GM19043 (cell line): ENCODE measurements at regions not wholly inside any gene's neighbourhood (a gene's known extent, or its start where the extent isn't known, plus 50 kb on each side); places are given as distances from the start of the nearest gene placed in this dataset.

Experiments used
- ATAC-seq: cut with Tn5 transposase; IDR thresholded peaks from one replicate; pipeline ENCODE4 v1.9.1; 2021; ENCODE audit warnings: low read depth; ENCODE audit not compliant: unreplicated experiment

- ATAC-seq: no peak
Measured at GRCh38 chr10:21269289-21269688, 256.2 kb downstream of the SKIDA1 start.

GRCh38 chr10:21265622-21266021 lies 259.9 kb downstream of the SKIDA1 start:
- no peak for ATAC-seq

GRCh38 chr10:21264271-21264670 lies 261.2 kb downstream of the SKIDA1 start:
- ATAC-seq: no peak

- no peak for ATAC-seq
Measured at GRCh38 chr10:21263839-21264238, 261.6 kb downstream of the SKIDA1 start.

GRCh38 chr10:21263263-21263803 lies 262.1 kb downstream of the SKIDA1 start:
- no peak for ATAC-seq

- ATAC-seq: no peak
Measured at GRCh38 chr10:21261842-21262294, 263.6 kb downstream of the SKIDA1 start.

- no peak for ATAC-seq
Measured at GRCh38 chr10:21260506-21261149, 264.9 kb downstream of the SKIDA1 start.

GRCh38 chr10:21260066-21260465 lies 265.4 kb downstream of the SKIDA1 start:
- no peak for ATAC-seq

- no peak for ATAC-seq
Measured at GRCh38 chr10:21257919-21258318, 267.6 kb downstream of the SKIDA1 start.

GRCh38 chr10:21257191-21257590 lies 268.3 kb downstream of the SKIDA1 start:
- no peak for ATAC-seq

GRCh38 chr10:21249435-21249834 lies 276.0 kb downstream of the SKIDA1 start:
- ATAC-seq: no peak

- no peak for ATAC-seq
Measured at GRCh38 chr10:21247592-21247991, 277.9 kb downstream of the SKIDA1 start.

- ATAC-seq: no peak
Measured at GRCh38 chr10:21246178-21246577, 279.3 kb downstream of the SKIDA1 start.

- ATAC-seq: no peak
Measured at GRCh38 chr10:21243748-21244257, 281.7 kb downstream of the SKIDA1 start.

- ATAC-seq: no peak
Measured at GRCh38 chr10:21242915-21243314, 282.6 kb downstream of the SKIDA1 start.

- ATAC-seq: no peak
Measured at GRCh38 chr10:21238717-21239116, 286.8 kb downstream of the SKIDA1 start.

GRCh38 chr10:21238044-21238443 lies 287.4 kb downstream of the SKIDA1 start:
- no peak for ATAC-seq

- no peak for ATAC-seq
Measured at GRCh38 chr10:21234761-21235160, 290.7 kb downstream of the SKIDA1 start.

- no peak for ATAC-seq
Measured at GRCh38 chr10:21230219-21230618, 295.3 kb downstream of the SKIDA1 start.

GRCh38 chr10:21217748-21218367 lies 307.6 kb downstream of the SKIDA1 start:
- no peak for ATAC-seq

GRCh38 chr10:21217107-21217506 lies 308.4 kb downstream of the SKIDA1 start:
- no peak for ATAC-seq

- ATAC-seq: no peak
Measured at GRCh38 chr10:21214329-21214728, 311.2 kb downstream of the SKIDA1 start.
